Common myeloid progenitor, CD34-positive (primary cell): ENCODE measurements at regions not wholly inside any gene's neighbourhood (a gene's known extent, or its start where the extent isn't known, plus 50 kb on each side); places are given as distances from the start of the nearest gene placed in this dataset.

Experiments used
- CTCF ChIA-PET: fragments of 350-600 bp; sonication (Branson Sonifier 250); formaldehyde crosslinking; loops from one replicate; lab custom pipeline; 2021; ENCODE audit warnings: antibody characterized with exemption; lab: Charles Lee
- POLR2A ChIA-PET: fragments of 350-600 bp; sonication (Branson Sonifier 250); formaldehyde crosslinking; loops from one replicate; lab custom pipeline; 2021; ENCODE audit warnings: antibody characterized with exemption; lab: Charles Lee
- DNase-seq, 3 donors: peaks; one replicate each; pipeline versions ENCODE4 v3.0.0 to v3.0.0-alpha.2; 2013
- H3K27ac ChIP-seq, 2 experiments: 1 replicate in 1 of 2; 2 replicates in 1 of 2; pipeline ENCODE4 v1.7.0; 2013; ENCODE audit warnings: inconsistent platforms in 2 of 2, low read length in 2 of 2, mild to moderate bottlenecking in 2 of 2, low read depth in 1 of 2, moderate library complexity in 1 of 2; ENCODE audit not compliant: severe bottlenecking in 2 of 2, insufficient read depth in 1 of 2, poor library complexity in 1 of 2
- H3K27me3 ChIP-seq, 5 experiments: replicated peaks in 2 of 5; 1 replicate in 3 of 5; 2 replicates in 2 of 5; pipeline versions ENCODE4 v1.6.1 to v1.7.0; 2013; ENCODE audit warnings: low read length in 4 of 5, mild to moderate bottlenecking in 2 of 5, moderate library complexity in 2 of 5, inconsistent platforms in 1 of 5; ENCODE audit not compliant: insufficient read depth in 5 of 5, control insufficient read depth in 4 of 5
- H3K36me3 ChIP-seq, 4 experiments: 1 replicate in 2 of 4; 2 replicates in 2 of 4; pipeline versions ENCODE4 v1.6.1 to v1.7.0; 2013; ENCODE audit warnings: low read length in 3 of 4, control low read depth in 1 of 4, mild to moderate bottlenecking in 1 of 4; ENCODE audit not compliant: control insufficient read depth in 4 of 4, insufficient read depth in 4 of 4
- H3K4me1 ChIP-seq, 4 experiments: 1 replicate in 3 of 4; 2 replicates in 1 of 4; pipeline versions ENCODE4 v1.6.1 to v1.7.1; 2013; ENCODE audit warnings: low read length in 3 of 4, mild to moderate bottlenecking in 3 of 4, control low read depth in 1 of 4, inconsistent platforms in 1 of 4, moderate library complexity in 1 of 4; ENCODE audit not compliant: control insufficient read depth in 4 of 4, insufficient read depth in 4 of 4; ENCODE audit errors: control extremely low read depth in 1 of 4
- H3K4me3 ChIP-seq, 7 experiments: 1 replicate in 4 of 7; 2 replicates in 3 of 7; pipeline versions ENCODE4 v1.5.1 to v1.7.0; 2013; ENCODE audit warnings: mild to moderate bottlenecking in 7 of 7, low read length in 6 of 7, moderate library complexity in 6 of 7, inconsistent platforms in 2 of 7, low read depth in 2 of 7, control low read depth in 1 of 7; ENCODE audit not compliant: insufficient read depth in 4 of 7, control insufficient read depth in 1 of 7; ENCODE audit errors: extremely low read depth in 1 of 7
- H3K9me3 ChIP-seq, 5 experiments: 1 replicate in 4 of 5; 2 replicates in 1 of 5; pipeline versions ENCODE4 v1.6.1 to v1.7.1; 2013; ENCODE audit warnings: low read length in 4 of 5, mild to moderate bottlenecking in 2 of 5, inconsistent platforms in 1 of 5, low read depth in 1 of 5, moderate library complexity in 1 of 5; ENCODE audit not compliant: control insufficient read depth in 4 of 5, insufficient read depth in 2 of 5; ENCODE audit errors: control extremely low read depth in 1 of 5
- WGBS: methylation state at CpG from one replicate; pipeline ENCODE4 v1.1.5; 2013; ENCODE audit not compliant: insufficient coverage; 5-methylcytosine and 5-hydroxymethylcytosine counted together

- CTCF ChIA-PET, result no interaction called here
- no peak for DNase-seq
- peaks cover 0 to 3% (median 0%) of the 10 kb centered on the region in 5 experiments for H3K9me3 ChIP-seq
- POLR2A ChIA-PET, result no interaction called here
- no peaks in the 10 kb centered on the region for H3K4me1 ChIP-seq
- H3K27ac ChIP-seq, result no peak overlapping the region
- no peak overlapping the region for H3K4me3 ChIP-seq
- H3K36me3 ChIP-seq, result no peaks in the 10 kb centered on the region
- WGBS, result 93% methylated on average over 6 of the region's 12 CpGs
- peaks cover 0 to 4% (median 0%) of the 10 kb centered on the region in 5 experiments for H3K27me3 ChIP-seq
Measured at GRCh38 chr11:133740963-133741362, 104.3 kb downstream of the SPATA19 start.

DNA sequence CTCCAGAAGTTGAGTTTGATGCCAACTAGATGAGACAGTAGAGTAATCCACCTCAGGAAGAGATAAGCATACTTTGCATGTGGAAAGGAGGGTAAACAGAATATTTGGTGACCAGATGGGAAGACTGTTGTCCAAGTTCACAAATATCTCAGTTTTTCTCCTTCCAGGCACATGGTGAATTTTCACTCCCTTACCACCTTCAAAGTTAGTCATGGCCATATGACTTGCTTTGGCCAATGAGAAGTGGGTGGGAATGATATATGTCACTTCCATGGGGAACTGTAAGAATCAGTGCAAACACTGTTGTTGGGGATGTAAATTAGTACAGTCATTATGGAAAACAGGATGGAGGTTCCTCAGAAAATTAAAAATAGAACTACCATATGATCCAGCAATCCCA lies 105.8 kb downstream of the SPATA19 start:
- Histone ChIP-seq H3K27ac (no peak overlapping the region), H3K27me3 (peaks cover 0 to 2% (median 0%) of the 10 kb centered on the region in 5 experiments), H3K4me1 (no peaks in the 10 kb centered on the region), H3K36me3 (no peaks in the 10 kb centered on the region), H3K9me3 (peaks cover 0 to 3% (median 0%) of the 10 kb centered on the region in 5 experiments), H3K4me3 (no peak overlapping the region)
- POLR2A ChIA-PET, result no interaction called here
- DNase-seq, result no peak
- CTCF ChIA-PET, result no interaction called here

- no peak for DNase-seq
- CTCF ChIA-PET, result no interaction called here
- no peaks in the 10 kb centered on the region for H3K36me3 ChIP-seq
- POLR2A ChIA-PET, result no interaction called here
- no peak overlapping the region for H3K27ac ChIP-seq
- WGBS, result 88% methylated on average over 1 of the region's 1 CpG
- H3K9me3 ChIP-seq, result peaks cover 0 to 3% (median 0%) of the 10 kb centered on the region in 5 experiments
- no peaks in the 10 kb centered on the region for H3K27me3 ChIP-seq
- no peaks in the 10 kb centered on the region for H3K4me1 ChIP-seq
- no peak overlapping the region for H3K4me3 ChIP-seq
Measured at GRCh38 chr11:133738624-133739023, 106.7 kb downstream of the SPATA19 start.

GRCh38 chr11:133733631-133734030 lies 111.7 kb downstream of the SPATA19 start:
- no peaks in the 10 kb centered on the region for H3K36me3 ChIP-seq
- 77% methylated on average over 4 of the region's 6 CpGs for WGBS
- H3K4me3 ChIP-seq, result no peak overlapping the region
- H3K4me1 ChIP-seq, result no peaks in the 10 kb centered on the region
- H3K27ac ChIP-seq, result no peak overlapping the region
- no peak for DNase-seq
- ChIA-PET POLR2A (no interaction called here), CTCF (interaction anchor here (1.6 kb wide), 1 partner anchor 10 kb away, joined by 4 read pairs; no protein-coding TSS in a partner anchor)
- peaks cover 0 to 2% (median 0%) of the 10 kb centered on the region in 5 experiments for H3K27me3 ChIP-seq
- H3K9me3 ChIP-seq, result no peaks in the 10 kb centered on the region

DNA sequence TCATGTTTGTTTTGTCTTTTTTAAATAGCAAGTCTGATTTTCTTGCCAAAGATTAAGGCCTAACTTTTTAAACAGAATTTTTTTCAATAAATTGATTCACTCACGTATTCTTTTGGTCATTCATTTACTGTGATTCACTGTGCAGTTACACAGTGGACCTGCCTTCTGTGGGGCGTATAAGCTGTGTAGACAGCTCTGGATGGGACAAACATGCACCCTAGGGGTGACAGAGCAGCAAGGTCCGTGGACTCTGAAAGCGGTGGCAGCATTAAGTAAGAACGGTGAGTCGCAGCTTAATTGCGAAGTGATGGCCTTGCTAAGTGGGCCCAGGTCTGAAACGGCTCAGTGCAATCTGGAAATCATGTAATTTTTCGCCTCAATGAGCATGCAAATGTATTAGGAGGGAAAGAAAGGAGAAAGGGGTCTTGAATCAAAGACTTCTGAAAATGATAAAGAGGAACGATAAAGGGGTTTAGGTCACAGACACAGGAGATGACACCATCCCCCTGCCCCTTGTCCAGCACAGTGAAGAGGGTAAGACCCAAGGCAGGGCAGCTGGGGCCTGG lies 113.1 kb downstream of the SPATA19 start:
- Histone ChIP-seq H3K9me3 (no peaks in the 10 kb centered on the region), H3K27me3 (peaks cover 0 to 2% (median 0%) of the 10 kb centered on the region in 5 experiments), H3K4me3 (no peak overlapping the region), H3K4me1 (no peaks in the 10 kb centered on the region), H3K27ac (no peak overlapping the region), H3K36me3 (no peaks in the 10 kb centered on the region)
- no peak for DNase-seq
- POLR2A ChIA-PET, result no interaction called here
- CTCF ChIA-PET, result no interaction called here
- 93% methylated on average over 10 of the region's 10 CpGs for WGBS

- Histone ChIP-seq H3K27ac (no peak overlapping the region), H3K4me3 (no peak overlapping the region), H3K9me3 (no peaks in the 10 kb centered on the region), H3K4me1 (no peaks in the 10 kb centered on the region), H3K27me3 (peaks cover 0 to under 1% (median 0%) of the 10 kb centered on the region in 5 experiments), H3K36me3 (no peaks in the 10 kb centered on the region)
- 94% methylated on average over 6 of the region's 8 CpGs for WGBS
- ChIA-PET CTCF (no interaction called here), POLR2A (no interaction called here)
- no peak for DNase-seq
Measured at GRCh38 chr11:133727774-133728173, 117.5 kb downstream of the SPATA19 start.

DNA sequence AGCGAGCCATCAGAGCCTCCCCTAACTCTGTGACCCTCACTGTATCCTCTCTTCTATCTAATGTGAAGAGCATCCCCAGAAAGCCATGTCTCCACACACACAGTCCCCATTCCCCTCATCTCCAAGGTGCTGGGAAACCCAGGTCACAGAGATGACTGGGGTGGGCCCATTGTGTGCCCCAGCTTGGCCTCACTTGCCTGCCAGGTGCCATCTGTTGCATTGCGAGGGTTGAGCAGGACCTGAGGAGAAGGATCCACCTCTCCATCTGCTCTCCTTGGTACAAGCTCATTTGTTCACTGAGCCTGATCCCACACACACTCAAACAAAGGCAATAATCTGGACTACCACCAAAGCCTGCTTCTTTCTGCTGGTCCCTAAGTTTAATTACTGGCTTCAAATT lies 118.8 kb downstream of the SPATA19 start:
- Histone ChIP-seq H3K27me3 (no peaks in the 10 kb centered on the region), H3K9me3 (no peaks in the 10 kb centered on the region), H3K36me3 (no peaks in the 10 kb centered on the region), H3K4me1 (no peaks in the 10 kb centered on the region), H3K27ac (no peak overlapping the region), H3K4me3 (no peak overlapping the region)
- CTCF ChIA-PET, result no interaction called here
- POLR2A ChIA-PET, result no interaction called here
- WGBS, result no CpG with 5 or more reads among the region's 2 CpGs
- DNase-seq, result no peak
